CD14-positive monocyte (primary cell): ENCODE measurements at regions not wholly inside any gene's neighbourhood (a gene's known extent, or its start where the extent isn't known, plus 50 kb on each side); places are given as distances from the start of the nearest gene placed in this dataset.

ENCODE experiments used
- DNase-seq, 3 donors: peaks; one replicate each; pipeline ENCODE4 v3.0.0-alpha.2; 2011 to 2022
- H2AFZ ChIP-seq: 2 replicates; pipeline ENCODE4 v1.6.0; 2012; ENCODE audit warnings: mild to moderate bottlenecking, low read depth, low read length, inconsistent platforms; ENCODE audit not compliant: insufficient read depth, poor library complexity, severe bottlenecking
- H3K27ac ChIP-seq, 2 donors: 1 replicate in 1 of 2; 2 replicates in 1 of 2; pipeline ENCODE4 v1.5.1; 2012 to 2013; ENCODE audit warnings: low read length in 2 of 2, control low read depth in 1 of 2, inconsistent platforms in 1 of 2, low read depth in 1 of 2, mild to moderate bottlenecking in 1 of 2
- H3K27me3 ChIP-seq, 2 donors: one replicate each; pipeline versions ENCODE4 v1.6.0 to v1.6.1; 2011 to 2013; ENCODE audit warnings: low read length in 2 of 2; ENCODE audit not compliant: control insufficient read depth in 2 of 2, insufficient read depth in 2 of 2
- H3K36me3 ChIP-seq, 2 donors: replicated peaks in 1 of 2; 1 replicate in 1 of 2; 2 replicates in 1 of 2; pipeline versions ENCODE4 v1.5.1 to v1.6.1; 2012 to 2013; ENCODE audit warnings: low read length in 2 of 2, control low read depth in 1 of 2, inconsistent platforms in 1 of 2, mild to moderate bottlenecking in 1 of 2; ENCODE audit not compliant: insufficient read depth in 2 of 2, control insufficient read depth in 1 of 2
- H3K4me1 ChIP-seq, 2 donors: 1 replicate in 1 of 2; 2 replicates in 1 of 2; pipeline versions ENCODE4 v1.5.1 to v1.6.1; 2012 to 2013; ENCODE audit warnings: low read length in 2 of 2, control low read depth in 1 of 2, inconsistent platforms in 1 of 2, mild to moderate bottlenecking in 1 of 2, moderate library complexity in 1 of 2; ENCODE audit not compliant: insufficient read depth in 2 of 2, control insufficient read depth in 1 of 2
- H3K4me2 ChIP-seq: replicated peaks from 2 replicates; pipeline ENCODE3; 2012; ENCODE audit warnings: low read length, moderate library complexity, mild to moderate bottlenecking; ENCODE audit not compliant: poor library complexity, severe bottlenecking; ENCODE audit errors: extremely low read depth
- H3K4me3 ChIP-seq, 3 experiments: fragments of 200-600 bp in 1 of 3; sonication (generic) in 1 of 3; replicated peaks in 1 of 3; 1 replicate in 2 of 3; 2 replicates in 1 of 3; pipeline ENCODE4 v1.5.1; 2011 to 2013; ENCODE audit warnings: low read length in 3 of 3, mild to moderate bottlenecking in 3 of 3, control low read depth in 2 of 3, low read depth in 2 of 3, inconsistent platforms in 1 of 3, moderate library complexity in 1 of 3
- H3K79me2 ChIP-seq: 2 replicates; pipeline ENCODE4 v1.6.0; 2012; ENCODE audit warnings: mild to moderate bottlenecking, control low read depth, inconsistent platforms, low read length, moderate library complexity; ENCODE audit not compliant: insufficient read depth
- H3K9ac ChIP-seq: 2 replicates; pipeline ENCODE4 v1.6.0; 2017; ENCODE audit warnings: low read length, mild to moderate bottlenecking; ENCODE audit not compliant: insufficient read depth, poor library complexity, severe bottlenecking
- H3K9me3 ChIP-seq, 2 donors: replicated peaks in 1 of 2; 1 replicate in 1 of 2; 2 replicates in 1 of 2; pipeline versions ENCODE4 v1.5.1 to v1.6.1; 2012 to 2013; ENCODE audit warnings: low read length in 2 of 2, control low read depth in 1 of 2; ENCODE audit not compliant: control insufficient read depth in 1 of 2, insufficient read depth in 1 of 2
- H4K20me1 ChIP-seq: 2 replicates; pipeline ENCODE4 v1.6.0; 2012; ENCODE audit warnings: mild to moderate bottlenecking, low read length, control low read depth, moderate library complexity; ENCODE audit not compliant: insufficient read depth
- H3K27ac Mint-ChIP-seq, 7 donors: one replicate each; pipeline ENCODE4 v1.8.0; 2020; ENCODE audit warnings: mild to moderate bottlenecking in 7 of 7, mixed read lengths in 7 of 7, moderate library complexity in 6 of 7, inconsistent platforms in 2 of 7
- H3K27me3 Mint-ChIP-seq, 3 donors: one replicate each; pipeline ENCODE4 v1.8.0; 2021 to 2022; ENCODE audit warnings: low read depth in 3 of 3, mild to moderate bottlenecking in 3 of 3, mixed read lengths in 3 of 3, moderate library complexity in 3 of 3, inconsistent platforms in 1 of 3
- H3K36me3 Mint-ChIP-seq, 2 donors: one replicate each; pipeline ENCODE4 v1.8.0; 2020; ENCODE audit warnings: mixed read lengths in 2 of 2, inconsistent platforms in 1 of 2, mild to moderate bottlenecking in 1 of 2
- H3K4me1 Mint-ChIP-seq: one replicate; pipeline ENCODE4 v1.8.0; 2020; ENCODE audit warnings: mild to moderate bottlenecking, mixed read lengths
- H3K4me3 Mint-ChIP-seq, 2 donors: one replicate each; pipeline ENCODE4 v1.8.0; 2020; ENCODE audit warnings: mild to moderate bottlenecking in 2 of 2, mixed read lengths in 2 of 2, moderate library complexity in 1 of 2
- H3K9me3 Mint-ChIP-seq, 7 donors: one replicate each; pipeline ENCODE4 v1.8.0; 2020 to 2022; ENCODE audit warnings: mixed read lengths in 7 of 7, mild to moderate bottlenecking in 6 of 7, moderate library complexity in 6 of 7, inconsistent platforms in 2 of 7
- CTCF ChIP-seq: fragments of 200-600 bp; IDR thresholded peaks from one replicate; pipeline ENCODE4 v1.8.0; 2022; ENCODE audit warnings: antibody characterized with exemption, mild to moderate bottlenecking
- WGBS: methylation state at CpG from one replicate; pipeline ENCODE4 v1.1.5; 2013; ENCODE audit warnings: missing lambda C conversion rate; ENCODE audit not compliant: insufficient coverage; 5-methylcytosine and 5-hydroxymethylcytosine counted together
- intact Hi-C, 2 donors: fragments of 100-400 bp; cut with micrococcal nuclease; formaldehyde crosslinking; loops; one replicate each; pipeline versions ENCODE4 v1.15.0 to v1.15.1; 2023

GRCh38 chr17:54505404-54505803 is 395.2 kb upstream of the TOM1L1 start:
- Histone ChIP-seq H3K79me2 (no peaks in the 10 kb centered on the region), H4K20me1 (no peaks in the 10 kb centered on the region), H3K4me2 (no peak overlapping the region), H3K9ac (no peak overlapping the region), H3K27me3 (no peaks in the 10 kb centered on the region), H3K4me3 (no peak overlapping the region), H2AFZ (no peak overlapping the region), H3K9me3 (peaks cover 0 to 4% of the 10 kb centered on the region in 2 donors), H3K36me3 (no peaks in the 10 kb centered on the region), H3K27ac (no peak overlapping the region), H3K4me1 (no peaks in the 10 kb centered on the region)
- H3K36me3 Mint-ChIP-seq, result no peaks in the 10 kb centered on the region
- H3K9me3 Mint-ChIP-seq, result peaks cover 0 to 8% (median 2%) of the 10 kb centered on the region in 7 donors
- no peaks in the 10 kb centered on the region for H3K27me3 Mint-ChIP-seq
- no peak overlapping the region for H3K27ac Mint-ChIP-seq
- TF ChIP-seq CTCF, result no peak
- no peaks in the 10 kb centered on the region for H3K4me1 Mint-ChIP-seq
- H3K4me3 Mint-ChIP-seq, result no peak overlapping the region
- DNase-seq, result no peak
- intact Hi-C loops, result no loop called here

- no peak overlapping the region for H3K9ac ChIP-seq
- H3K4me1 ChIP-seq, result no peaks in the 10 kb centered on the region
- 91% methylated on average over 2 of the region's 2 CpGs for WGBS
- H3K27ac ChIP-seq, result no peak overlapping the region
- no peak for TF ChIP-seq CTCF
- peaks cover 0 to 2% (median 0%) of the 10 kb centered on the region in 3 donors for H3K27me3 Mint-ChIP-seq
- H3K4me3 ChIP-seq, result no peak overlapping the region
- intact Hi-C loops, result no loop called here
- H3K79me2 ChIP-seq, result no peaks in the 10 kb centered on the region
- no peaks in the 10 kb centered on the region for H3K27me3 ChIP-seq
- no peaks in the 10 kb centered on the region for H3K36me3 Mint-ChIP-seq
- H3K4me2 ChIP-seq, result no peak overlapping the region
- H3K36me3 ChIP-seq, result no peaks in the 10 kb centered on the region
- no peaks in the 10 kb centered on the region for H4K20me1 ChIP-seq
- H3K4me3 Mint-ChIP-seq, result no peak overlapping the region
- no peaks in the 10 kb centered on the region for H3K4me1 Mint-ChIP-seq
- no peak for DNase-seq
- no peak overlapping the region for H3K27ac Mint-ChIP-seq
- H2AFZ ChIP-seq, result no peak overlapping the region
- peaks cover 0 to 11% (median 7%) of the 10 kb centered on the region in 7 donors for H3K9me3 Mint-ChIP-seq
- H3K9me3 ChIP-seq, result peaks cover 0 to 12% of the 10 kb centered on the region in 2 donors
These were observed 381.9 kb upstream of the TOM1L1 start for GRCh38 chr17:54518706-54519105.
